Amniotic epithelial cell (primary cell): ENCODE measurements at regions not wholly inside any gene's neighbourhood (a gene's known extent, or its start where the extent isn't known, plus 50 kb on each side); places are given as distances from the start of the nearest gene placed in this dataset.

Experiments used
- DNase-seq: peaks from one replicate; pipeline ENCODE4 v3.0.0-alpha.2; 2010; ENCODE audit warnings: low read depth

DNA sequence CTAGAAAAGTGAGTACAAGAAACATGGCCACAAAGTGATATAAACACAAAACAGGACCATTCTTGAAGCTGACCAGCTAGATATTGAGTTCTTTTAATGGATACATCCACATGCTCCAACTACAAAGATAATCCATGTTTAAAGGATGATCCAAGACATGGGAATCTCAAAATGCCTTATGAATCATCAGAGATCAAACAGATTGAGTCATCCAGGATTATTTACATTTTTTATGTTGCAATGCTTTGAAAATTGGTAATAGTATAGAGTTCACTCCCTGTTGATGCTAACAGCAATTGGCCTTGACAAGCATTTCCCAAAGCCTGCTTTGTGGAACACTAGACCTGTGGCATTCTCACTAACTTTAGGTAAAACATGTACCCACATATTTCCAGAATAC is 293.0 kb upstream of the TBX3 start:
- peak; percentile 51 for DNase-seq

DNA sequence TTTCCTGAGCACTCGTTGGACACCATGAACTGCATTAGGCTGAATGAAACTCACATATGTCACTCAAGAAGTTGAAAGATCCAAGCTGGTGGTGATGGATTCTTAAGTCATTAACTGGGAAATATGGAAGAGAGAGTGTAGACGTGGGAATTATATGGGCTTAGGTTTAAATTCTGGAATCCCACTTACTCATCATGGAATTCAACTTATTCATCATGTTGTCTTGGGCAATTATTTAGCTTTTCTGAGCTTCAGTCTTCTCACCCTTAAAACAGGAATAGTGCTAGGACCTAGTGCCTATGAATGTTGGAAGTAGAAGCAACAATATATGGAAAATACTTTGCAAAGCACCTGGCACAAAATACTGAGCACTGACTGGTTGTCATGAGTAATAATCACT is 292.4 kb upstream of the TBX3 start:
- DNase-seq: peak; percentile 44

DNA sequence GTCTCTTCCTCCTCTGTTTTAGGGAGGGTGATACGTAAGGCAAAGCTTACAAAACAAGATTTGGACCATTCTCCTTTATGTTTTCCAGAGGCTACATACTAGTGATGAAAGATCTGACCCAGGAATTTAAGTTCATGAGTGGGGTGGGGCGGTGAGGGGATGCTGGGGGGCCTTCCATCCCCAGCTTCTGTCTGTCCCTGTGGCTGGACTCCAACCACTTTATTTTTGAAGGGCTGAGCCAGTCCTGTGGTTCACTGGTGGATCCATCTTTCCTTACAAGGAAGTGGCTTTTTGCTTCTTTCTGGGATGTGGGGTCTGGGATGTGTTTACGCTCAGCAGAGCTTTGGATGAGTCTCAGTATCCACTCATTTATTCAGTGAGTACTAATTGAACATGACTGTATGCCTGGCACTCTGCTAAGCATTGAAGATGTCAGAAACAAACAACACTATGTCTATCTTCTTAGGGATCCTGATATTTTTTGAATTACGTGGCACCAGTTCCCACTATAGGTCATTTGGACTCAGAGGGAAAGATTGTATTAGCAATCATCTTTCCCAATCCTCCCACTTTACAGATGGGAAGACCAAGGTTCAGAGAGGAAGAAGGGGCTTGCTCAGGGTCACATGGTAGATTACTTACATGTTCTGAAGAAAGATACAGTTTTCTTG is 291.8 kb upstream of the TBX3 start:
- no peak for DNase-seq

DNA sequence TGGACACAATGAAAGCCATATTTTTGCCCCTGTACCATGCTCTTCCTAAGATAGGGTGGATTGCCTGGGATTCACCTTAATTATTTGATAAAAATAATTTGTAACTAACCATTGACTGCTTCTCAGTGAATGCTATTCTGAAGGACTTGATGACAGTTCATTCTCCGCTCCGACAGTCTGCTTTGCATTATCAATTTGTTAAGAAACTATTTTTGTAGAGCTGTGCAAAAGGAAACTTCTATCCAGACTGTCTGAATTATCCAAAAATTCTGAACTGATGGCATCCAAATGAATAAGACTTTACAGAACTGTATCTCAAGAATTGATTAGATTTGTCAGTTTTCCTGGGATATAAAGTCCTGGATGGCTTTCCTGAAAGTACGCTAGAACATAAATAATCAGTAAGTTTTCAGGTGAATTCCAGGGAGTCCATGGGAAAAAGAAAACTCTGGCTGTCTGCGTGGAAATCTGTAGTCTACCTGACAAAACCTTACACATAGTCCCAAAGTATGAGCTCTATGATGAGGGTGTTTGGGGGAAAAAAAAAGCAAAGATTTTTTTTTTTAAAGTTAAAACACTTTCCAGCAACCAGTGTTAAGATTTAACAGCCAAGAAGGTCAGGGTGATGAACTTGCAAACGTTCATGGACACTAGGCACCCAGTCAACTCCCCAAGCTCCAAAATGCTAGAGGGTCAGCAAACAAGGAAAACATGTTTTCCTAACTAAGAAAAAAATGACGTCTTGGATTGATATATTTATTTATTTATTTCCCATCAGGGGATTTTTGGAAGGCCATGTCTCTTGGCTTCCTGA is 291.1 kb upstream of the TBX3 start:
- no peak for DNase-seq

DNA sequence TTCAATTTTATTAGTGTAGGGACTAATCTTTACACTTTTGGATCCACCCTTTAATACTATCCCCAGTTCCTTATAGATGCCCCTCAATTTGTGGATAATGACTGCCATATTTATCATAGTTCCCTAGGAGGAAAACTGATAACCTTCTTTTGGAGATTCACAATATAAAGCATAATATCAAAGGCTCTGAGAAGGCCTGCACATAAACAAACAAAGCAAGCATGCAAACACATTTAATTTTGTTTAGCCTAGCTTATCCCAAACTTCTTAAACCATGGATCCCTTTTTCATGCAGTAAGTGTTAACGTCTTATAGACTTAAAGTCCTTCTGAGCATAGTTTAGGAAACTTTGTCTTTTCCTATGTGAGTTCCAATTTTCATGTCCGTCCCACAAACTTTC is 290.4 kb upstream of the TBX3 start:
- DNase-seq: no peak

DNA sequence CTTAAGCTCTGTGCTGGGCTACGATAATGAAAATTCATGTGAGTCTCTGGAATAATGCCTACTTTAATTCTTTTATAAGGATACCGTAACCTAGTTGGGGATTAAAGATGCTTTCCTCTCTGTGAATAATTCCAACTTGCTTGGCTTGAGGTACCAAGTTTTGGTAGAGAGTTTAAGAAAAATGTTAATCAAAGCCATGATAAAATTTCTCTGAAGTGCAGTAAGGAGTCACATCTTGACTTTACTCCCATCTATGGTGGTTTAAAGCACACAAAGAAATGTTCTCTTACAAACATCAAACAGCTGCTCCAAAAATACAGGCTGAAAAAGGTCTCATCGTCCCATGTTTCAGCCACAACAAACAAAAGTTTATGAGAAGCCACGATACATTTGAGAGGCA is 284.8 kb upstream of the TBX3 start:
- DNase-seq: no peak

DNA sequence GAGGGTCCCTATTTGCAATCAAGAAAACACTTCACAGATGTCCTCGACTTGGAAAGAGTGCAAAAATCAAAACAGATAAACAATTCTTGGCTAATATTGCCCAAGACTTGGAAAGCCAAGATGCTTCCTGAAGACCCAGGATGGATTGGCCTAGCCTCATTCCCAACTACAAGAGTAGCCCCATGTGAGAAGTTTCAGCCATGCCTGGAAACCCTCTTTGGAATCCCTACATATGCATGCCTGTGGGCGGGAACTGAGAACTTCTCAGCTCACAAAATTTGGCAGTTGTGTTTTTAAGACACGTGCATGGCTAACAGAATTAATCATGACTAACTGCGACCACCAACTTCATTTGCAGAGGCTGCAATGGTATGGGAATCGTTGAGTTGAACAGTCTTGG is 283.2 kb upstream of the TBX3 start:
- no peak for DNase-seq

DNA sequence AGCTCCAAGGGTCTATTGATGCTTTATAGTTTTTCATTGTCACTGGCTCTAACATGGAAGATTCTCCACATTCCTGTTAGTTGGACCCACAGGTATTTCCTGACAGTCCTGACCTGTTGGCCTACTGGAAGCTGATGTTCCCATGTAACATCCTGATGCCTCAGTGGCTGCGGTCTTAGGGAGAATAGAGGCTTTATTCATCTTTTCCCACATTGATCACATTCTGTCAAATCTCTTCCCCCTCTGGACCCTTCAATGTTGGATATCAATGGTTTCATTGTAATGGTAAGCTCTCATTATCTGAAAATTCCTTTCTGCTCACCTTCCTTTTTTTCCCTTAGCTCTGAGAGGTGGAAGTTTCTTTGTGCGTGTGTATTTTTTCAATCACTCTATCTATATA is 280.9 kb upstream of the TBX3 start:
- DNase-seq: no peak

DNA sequence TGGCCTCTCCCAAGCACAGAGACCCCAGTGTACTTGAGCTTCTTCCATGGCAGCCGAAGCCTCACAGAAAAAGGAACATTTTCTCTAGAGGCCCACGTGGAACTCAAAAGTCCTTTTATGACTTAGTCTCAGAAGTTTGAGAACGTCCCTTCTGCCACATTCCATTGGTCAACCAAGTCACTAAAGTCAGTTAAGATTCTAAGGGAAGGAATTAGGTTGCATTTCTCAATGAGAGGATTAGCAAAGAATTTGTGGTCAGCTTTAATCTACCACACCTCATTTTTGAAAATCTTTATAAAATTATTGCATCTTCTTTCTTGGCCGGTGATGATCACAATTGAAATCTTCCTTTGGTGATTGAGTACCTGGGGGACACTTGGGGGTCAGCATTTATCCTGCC is 279.9 kb upstream of the TBX3 start:
- peak; percentile 70 for DNase-seq

DNA sequence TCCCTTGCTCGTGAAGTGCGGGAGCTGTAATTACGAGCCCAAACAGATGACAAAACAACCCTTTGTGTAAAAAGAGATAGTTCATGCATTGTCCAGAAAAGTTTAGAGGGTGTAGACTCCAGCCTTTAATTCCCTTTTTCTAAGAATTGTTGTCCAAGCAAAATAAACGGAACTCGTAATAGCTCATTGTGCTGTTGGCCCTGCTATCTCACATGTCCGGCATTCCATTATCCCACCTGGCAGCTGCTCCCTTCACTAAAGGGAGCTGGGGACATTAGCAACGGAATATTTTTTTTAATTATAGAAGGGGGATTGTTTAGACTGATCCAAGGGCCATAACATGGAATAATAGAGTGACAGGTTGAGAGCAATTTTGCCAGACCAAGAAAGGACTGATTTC is 277.5 kb upstream of the TBX3 start:
- DNase-seq: no peak

DNA sequence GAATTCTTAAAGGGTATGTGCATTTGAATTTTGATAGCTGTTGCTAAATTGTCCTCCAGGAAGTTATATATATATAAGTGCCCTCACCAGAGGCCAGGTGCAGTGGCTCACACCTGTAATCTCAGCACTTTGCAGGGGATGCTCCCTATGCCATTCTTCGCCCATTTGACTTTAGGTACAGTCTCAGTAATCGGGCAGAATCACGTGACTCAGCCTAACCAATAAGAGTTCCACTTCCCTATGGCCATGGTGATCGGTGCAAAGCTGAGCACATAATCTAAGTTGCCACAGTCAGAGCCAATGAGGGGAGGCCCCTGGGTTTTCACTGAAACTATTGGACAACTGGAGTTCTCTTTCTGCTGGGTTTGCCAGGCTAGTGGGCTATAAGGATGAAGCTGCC is 274.6 kb upstream of the TBX3 start:
- no peak for DNase-seq

DNA sequence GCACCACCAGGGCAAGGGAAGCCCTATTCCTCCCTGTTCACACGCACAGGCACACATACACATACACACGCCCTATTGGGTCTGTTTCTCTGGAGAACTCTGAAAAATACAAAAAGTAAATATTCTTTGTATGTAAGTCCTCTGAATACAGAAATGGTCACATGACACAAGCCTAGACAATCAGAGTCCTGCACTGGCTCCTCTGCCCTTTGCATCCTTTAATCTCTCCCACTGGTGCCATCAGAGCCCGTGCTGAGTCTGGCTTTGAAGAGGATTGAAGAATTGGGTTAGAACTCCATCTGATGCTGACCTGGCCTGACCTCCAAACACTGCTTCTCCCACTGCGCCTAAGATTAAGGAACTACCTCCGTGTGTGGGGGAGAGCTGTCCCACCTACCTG is 273.2 kb upstream of the TBX3 start:
- DNase-seq: no peak

DNA sequence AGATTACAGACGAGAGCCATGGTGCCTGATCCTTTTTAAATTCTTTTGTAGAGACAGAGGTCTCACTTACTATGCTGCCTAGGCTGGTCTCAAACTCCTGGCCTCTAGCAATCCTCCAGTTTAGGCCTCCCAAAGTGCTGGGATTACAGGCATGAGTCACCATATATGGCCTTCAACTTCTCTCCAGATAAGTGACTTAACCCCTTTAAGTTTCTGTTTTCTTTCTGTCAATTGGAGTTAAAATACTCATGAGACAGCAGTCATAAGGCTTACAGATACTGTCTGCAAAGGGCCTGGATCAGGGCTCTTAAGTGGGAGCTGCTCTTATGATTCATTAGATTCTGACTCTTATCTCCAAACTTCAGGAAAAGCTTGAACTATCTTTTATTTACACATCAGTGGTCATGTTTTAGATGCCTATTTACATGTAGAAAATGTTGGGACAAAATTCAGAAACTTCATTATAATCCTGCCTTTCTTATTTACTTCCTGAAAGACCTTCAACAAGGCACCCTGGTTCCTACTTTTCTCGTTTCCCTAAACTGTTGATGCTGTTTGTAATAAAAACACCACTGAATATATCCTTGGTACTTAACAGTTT is 271.5 kb upstream of the TBX3 start:
- peak; percentile 95 for DNase-seq

DNA sequence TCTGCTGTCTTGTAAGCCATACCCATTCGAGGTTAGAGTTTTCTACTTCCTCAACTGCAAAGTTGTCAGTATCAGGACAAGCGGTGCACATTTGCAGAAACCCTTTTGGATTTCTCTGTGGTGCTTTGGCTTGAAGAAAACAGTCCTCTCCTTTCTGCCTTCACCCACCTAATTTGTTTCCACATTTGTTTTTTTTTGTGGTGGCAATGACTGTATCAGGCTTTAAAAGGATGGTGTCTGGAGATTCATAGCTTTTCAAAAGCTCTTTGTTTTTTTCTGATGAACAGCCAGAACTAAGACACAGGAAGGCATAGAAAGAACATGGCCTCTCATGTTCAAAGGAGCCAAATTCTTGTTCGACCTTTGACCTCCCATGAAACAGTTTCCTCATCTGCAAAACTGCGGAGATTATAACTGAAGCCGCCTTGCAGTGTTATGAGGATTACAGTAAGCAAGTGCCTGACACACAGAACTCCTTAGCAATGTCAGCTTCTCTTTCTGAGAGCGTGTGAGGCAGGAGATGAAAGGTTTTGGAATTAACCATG is 270.6 kb upstream of the TBX3 start:
- DNase-seq: no peak

DNA sequence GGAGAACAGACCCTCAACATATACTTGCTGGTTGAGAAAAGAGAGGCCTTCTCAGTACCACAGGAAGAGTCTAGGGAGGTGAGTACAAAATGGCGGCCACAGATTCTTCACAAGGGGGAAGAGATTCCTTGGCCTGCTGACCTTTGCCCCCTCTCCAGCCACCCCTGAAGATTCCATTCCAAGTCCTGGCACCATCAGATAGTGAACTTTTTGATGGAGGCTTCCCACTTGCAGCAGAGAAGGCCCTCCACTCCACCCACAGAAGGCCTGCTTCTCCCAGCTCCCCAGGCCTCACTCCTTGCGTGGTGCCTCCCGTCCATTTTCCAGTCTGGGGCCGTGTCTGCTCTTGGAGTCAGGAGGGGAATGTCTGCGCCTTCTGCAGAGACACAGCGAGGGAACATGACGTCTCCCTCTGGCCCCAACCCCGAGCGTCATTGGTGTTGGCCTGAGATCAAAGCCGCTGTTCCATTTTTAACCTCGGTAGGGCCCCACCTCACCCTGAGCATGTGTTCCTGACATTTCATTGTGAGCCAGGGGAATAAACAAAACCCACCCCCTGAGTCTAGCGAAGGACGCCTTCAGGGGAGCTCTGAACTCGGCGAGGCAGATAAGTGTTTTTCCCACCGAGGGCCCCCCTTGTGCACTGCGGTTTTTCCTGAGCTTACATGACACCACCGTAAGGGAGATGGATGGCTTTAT is 268.7 kb upstream of the TBX3 start:
- no peak for DNase-seq

DNA sequence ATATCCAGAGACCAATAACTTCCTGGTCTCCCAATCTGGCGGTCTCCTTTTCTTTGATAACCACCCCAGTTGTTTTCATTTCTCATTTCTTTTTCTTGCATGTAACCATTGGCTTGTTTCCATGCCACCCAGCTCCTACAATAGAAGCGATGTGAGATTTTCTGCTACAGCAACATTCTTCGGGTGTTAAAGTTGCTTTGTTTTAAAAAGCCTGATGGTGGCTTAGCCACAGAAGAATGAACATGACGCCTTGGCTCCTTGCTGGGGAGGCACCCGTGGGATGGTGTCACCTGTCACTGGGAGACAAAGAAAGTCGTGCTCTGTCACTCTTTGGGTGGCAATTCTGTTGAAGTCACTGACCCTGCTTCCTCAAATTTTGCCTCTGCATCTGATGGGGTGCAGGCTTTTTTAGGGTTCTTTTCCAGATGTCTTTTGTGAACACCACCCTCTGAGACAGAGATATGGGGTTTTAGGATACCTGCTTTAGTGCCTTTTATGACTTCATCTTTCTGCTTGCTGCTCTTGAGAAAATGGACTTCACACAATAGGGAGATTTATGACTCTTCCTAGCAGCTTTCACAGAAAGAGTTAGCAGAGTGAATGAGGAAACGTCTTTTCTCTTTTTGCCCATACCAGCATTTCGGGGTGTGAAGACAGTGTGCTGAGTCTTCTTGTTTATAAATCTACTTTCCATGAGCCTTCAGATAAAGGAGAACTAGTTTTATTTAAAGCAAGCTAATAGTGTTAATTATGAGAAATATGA is 265.3 kb upstream of the TBX3 start:
- DNase-seq: no peak

DNA sequence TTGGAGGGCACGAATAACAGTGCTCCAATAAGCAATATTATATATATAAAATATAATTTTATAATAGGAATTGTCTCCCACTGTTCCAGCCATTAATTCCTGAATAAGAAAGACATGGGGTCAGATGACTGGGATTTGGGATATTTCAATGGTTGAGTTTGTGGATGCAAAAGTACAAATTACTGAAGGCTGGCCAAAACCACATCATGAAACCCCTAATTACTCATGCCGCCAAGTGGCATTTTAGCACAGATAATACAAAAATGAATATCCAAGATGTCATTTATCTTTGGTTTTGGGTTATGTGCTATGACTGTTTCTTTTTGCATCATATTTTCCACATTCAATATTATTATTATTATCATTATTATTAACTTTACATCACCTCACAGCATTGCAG is 261.4 kb upstream of the TBX3 start:
- peak; percentile 89 for DNase-seq

DNA sequence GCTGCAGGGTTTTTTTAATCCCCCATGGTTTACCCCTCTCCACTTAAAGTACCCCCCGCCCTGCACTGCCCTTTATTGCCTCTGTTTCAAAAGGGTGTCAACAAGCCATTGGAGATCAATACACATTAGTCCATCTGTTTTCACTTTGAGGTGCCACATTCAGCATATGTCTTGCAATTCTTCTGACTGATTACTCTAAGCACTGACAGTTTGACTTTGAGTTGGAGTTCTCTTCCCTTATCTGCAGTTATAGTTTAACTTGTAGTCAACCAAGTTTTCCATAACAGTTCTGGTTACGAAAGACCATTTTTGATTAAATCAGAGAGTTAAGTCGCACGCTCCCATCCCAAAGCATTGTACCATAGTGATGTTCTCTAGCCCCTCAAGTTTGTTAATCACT is 260.8 kb upstream of the TBX3 start:
- peak; percentile 24 for DNase-seq

DNA sequence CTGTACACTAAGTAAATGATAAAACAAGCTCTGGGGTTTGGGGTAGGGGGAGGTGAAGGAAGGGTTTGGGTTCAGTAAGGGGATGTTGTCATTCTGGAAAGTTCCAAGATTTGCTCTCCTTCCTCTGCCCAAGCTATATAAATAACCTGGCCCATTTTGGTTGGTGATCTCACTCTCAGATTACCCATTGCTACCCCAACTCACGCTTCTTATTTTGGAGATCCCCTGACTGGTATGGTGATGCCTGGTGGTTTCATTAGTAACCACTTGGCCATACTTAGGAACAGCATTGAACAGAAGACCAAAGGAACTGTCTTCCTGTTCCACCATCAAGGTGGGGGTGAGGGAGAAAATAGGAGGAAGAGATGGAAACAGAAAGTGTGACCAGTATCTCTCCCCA is 259.6 kb upstream of the TBX3 start:
- no peak for DNase-seq

DNA sequence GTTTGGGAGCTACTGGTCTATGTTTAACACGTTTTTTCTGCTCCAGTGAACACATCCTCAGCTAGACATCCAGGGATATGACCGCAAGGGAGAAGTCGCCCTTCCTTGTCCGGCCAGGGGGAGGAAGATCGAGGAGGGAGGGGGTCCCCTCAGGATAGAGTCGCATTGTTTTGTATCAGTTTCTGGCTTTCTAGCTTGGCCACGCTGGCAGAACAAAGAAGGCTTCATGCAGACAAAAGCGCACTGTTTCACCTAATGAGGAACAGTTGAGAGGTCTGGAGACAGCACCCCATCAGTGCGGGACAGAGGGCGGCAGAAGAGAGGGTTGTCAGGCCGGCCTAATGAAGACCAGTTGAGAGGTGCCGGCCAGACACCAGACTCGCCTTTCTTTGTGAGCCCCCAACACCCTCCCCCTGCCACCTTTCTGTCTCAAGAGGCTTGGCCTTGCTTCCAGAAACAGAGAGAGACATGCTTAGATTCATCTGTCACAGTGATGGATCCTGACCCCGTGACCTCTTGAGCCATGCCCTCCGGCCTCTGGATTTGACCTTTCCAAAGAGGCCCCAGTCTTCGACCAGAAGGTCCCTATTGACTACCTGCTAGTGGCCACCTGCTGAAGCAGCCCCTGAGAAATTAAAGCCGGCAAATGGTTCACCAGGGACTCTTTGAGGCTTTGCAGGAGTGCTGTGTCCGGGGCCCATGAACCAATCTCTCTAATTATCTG is 254.7 kb upstream of the TBX3 start:
- no peak for DNase-seq
